Cardiac muscle cell (in vitro differentiated cells and primary cell): ENCODE measurements at regions not wholly inside any gene's neighbourhood (a gene's known extent, or its start where the extent isn't known, plus 50 kb on each side); places are given as distances from the start of the nearest gene placed in this dataset.

ENCODE experiments used
- DNase-seq, 2 donors: peaks; one replicate each; pipeline versions ENCODE4 v3.0.0 to v3.0.0-alpha.2; 2010 to 2017; ENCODE audit warnings: low read depth in 1 of 2, low spot score in 1 of 2
- H3K27ac ChIP-seq: fragments of 200-600 bp; sonication (generic); 2 replicates; pipeline ENCODE4 v1.5.1; 2016
- H3K27me3 ChIP-seq: fragments of 200-600 bp; sonication (generic); 2 replicates; pipeline ENCODE4 v1.6.0; 2016; ENCODE audit warnings: control low read depth
- H3K36me3 ChIP-seq: fragments of 200-600 bp; sonication (generic); 2 replicates; pipeline ENCODE4 v1.5.1; 2016; ENCODE audit warnings: control low read depth
- H3K4me1 ChIP-seq: fragments of 200-600 bp; sonication (generic); 2 replicates; pipeline ENCODE4 v1.8.1; 2017; ENCODE audit warnings: low read depth, mild to moderate bottlenecking, mixed run types
- H3K4me3 ChIP-seq: fragments of 200-600 bp; sonication (generic); 2 replicates; pipeline ENCODE4 v1.5.1; 2016; ENCODE audit warnings: mild to moderate bottlenecking
- H3K9me3 ChIP-seq: fragments of 200-600 bp; sonication (generic); 2 replicates; pipeline ENCODE4 v1.5.1; 2017; ENCODE audit warnings: low read depth, mild to moderate bottlenecking, control low read depth
- TF ChIP-seq, protein P1 (sequence below): IDR thresholded peaks from 2 replicates; pipeline ENCODE4 v1.5.1; 2012; ENCODE audit warnings: low read depth, mild to moderate bottlenecking, low read length

DNA sequence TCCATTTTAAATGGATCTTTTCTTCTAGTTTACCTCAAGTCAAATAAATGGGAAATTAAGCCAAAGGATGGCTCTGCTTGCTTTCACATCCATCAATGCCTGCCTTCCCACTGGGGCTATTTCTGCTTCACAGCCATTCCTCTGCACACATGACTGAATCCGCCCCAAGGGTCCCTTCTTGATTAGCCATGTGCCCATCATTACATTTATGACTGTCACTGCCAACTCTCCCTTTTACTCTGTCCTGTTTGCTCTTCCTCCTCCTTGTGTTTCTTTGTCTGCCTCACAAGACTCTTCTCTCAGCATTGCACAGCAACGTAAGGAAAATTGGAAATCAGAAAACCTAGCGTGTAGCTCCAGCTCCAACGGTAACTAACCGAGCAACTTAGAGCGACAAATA lies 410.2 kb downstream of the TBC1D4 start:
- H3K36me3 ChIP-seq = no peaks in the 10 kb centered on the region
- H3K9me3 ChIP-seq = no peaks in the 10 kb centered on the region
- no peak for DNase-seq
- H3K4me3 ChIP-seq = no peak overlapping the region
- no peaks in the 10 kb centered on the region for H3K27me3 ChIP-seq
- H3K4me1 ChIP-seq = no peaks in the 10 kb centered on the region
- TF ChIP-seq, protein P1, sequence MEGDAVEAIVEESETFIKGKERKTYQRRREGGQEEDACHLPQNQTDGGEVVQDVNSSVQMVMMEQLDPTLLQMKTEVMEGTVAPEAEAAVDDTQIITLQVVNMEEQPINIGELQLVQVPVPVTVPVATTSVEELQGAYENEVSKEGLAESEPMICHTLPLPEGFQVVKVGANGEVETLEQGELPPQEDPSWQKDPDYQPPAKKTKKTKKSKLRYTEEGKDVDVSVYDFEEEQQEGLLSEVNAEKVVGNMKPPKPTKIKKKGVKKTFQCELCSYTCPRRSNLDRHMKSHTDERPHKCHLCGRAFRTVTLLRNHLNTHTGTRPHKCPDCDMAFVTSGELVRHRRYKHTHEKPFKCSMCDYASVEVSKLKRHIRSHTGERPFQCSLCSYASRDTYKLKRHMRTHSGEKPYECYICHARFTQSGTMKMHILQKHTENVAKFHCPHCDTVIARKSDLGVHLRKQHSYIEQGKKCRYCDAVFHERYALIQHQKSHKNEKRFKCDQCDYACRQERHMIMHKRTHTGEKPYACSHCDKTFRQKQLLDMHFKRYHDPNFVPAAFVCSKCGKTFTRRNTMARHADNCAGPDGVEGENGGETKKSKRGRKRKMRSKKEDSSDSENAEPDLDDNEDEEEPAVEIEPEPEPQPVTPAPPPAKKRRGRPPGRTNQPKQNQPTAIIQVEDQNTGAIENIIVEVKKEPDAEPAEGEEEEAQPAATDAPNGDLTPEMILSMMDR = no peak
- no peak overlapping the region for H3K27ac ChIP-seq

DNA sequence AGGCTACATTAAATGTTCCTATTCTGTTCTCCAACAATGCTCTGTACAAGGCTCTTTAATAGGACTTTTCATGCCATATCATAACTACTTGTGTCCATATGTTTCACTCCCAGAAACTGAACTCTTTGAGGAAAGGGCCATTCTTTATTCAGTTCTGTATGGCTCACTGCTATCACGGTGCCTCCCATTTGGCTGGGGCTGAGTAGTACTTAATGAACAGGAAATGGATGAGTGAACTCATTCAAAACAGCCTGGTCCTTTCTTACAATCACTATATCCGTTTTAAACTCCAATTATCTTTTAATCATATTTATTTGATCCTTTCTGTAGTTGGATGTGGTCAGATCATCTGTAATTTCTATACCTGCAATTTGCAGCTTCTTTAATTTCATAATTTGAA lies 410.6 kb downstream of the TBC1D4 start:
- H3K4me1 ChIP-seq = no peaks in the 10 kb centered on the region
- TF ChIP-seq, protein P1 = no peak
- no peak overlapping the region for H3K27ac ChIP-seq

DNA sequence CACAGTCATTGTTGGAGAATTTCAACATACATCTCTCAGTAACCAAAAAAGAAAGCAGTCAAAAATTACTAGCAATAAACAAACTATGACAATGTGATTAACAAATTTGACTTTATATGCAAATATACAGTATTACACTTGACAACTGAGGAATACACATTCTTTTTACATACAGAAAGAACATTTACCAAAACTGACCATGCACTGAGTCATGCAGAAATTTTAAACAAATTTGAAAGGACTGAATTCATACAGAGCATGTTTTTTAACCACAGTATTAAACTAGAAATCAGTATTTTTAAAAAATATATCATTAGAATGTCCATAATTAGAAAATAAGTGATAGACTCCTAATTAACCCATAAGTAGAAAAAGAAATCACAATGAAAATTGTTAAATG lies 420.1 kb downstream of the TBC1D4 start:
- no peak overlapping the region for H3K4me3 ChIP-seq
- no peaks in the 10 kb centered on the region for H3K9me3 ChIP-seq
- H3K27me3 ChIP-seq = no peaks in the 10 kb centered on the region
- H3K36me3 ChIP-seq = no peaks in the 10 kb centered on the region
- H3K4me1 ChIP-seq = no peaks in the 10 kb centered on the region
- TF ChIP-seq, protein P1 = no peak
- no peak for DNase-seq
- no peak overlapping the region for H3K27ac ChIP-seq

More for the DNA sequence above, 410.6 kb downstream of the TBC1D4 start:
- no peaks in the 10 kb centered on the region for H3K9me3 ChIP-seq
- peak in 1 of 2 donors; percentile 5 for DNase-seq
- no peaks in the 10 kb centered on the region for H3K36me3 ChIP-seq
- no peak overlapping the region for H3K4me3 ChIP-seq
- no peaks in the 10 kb centered on the region for H3K27me3 ChIP-seq

DNA sequence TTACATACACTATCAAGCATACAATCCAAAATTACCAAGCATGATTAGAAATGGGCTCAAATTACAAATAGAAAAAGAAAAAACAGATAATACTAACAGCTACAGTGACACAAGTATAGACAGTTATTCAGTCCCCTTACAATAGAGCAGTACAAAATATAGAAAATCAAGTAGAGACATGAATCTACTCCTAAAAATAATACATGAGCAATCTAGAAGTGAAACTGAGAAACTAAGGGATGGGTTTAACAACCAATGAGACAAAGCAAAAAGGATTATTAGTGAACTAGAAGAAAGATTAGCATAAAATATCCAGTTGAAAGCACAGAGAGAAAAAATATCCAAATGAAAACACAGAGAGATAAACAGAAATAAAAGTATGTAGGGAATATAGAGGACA lies 426.7 kb downstream of the TBC1D4 start:
- TF ChIP-seq, protein P1 = no peak
- Histone ChIP-seq H3K4me1 (no peaks in the 10 kb centered on the region), H3K9me3 (no peaks in the 10 kb centered on the region), H3K27ac (no peak overlapping the region), H3K36me3 (no peaks in the 10 kb centered on the region), H3K27me3 (no peaks in the 10 kb centered on the region), H3K4me3 (no peak overlapping the region)
- no peak for DNase-seq

DNA sequence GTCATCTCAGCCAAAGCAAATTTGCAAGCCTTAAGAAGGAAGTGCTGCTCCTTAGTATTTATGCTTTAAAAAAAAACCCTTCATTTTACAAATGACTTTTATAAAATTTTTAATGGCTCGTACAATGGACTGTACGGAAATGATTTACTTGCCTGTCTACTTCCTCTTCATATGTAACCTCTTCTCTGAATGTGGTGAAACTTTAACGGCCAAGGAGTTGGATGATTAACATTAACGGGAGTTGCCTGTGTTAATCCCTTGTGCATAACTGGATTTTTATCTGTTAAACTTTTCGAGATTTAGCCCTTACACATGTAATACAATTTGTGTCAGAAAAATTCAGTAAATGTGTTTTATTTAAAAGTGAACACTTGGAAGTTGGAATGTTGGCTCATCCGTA lies 429.4 kb downstream of the TBC1D4 start:
- no peaks in the 10 kb centered on the region for H3K27me3 ChIP-seq

More for the DNA sequence above, 429.4 kb downstream of the TBC1D4 start:
- no peak for DNase-seq
- Histone ChIP-seq H3K9me3 (no peaks in the 10 kb centered on the region), H3K4me1 (no peaks in the 10 kb centered on the region), H3K4me3 (no peak overlapping the region), H3K27ac (no peak overlapping the region), H3K36me3 (no peaks in the 10 kb centered on the region)
- TF ChIP-seq, protein P1 = no peak
